ENCODE measurements at regions not wholly inside any gene's neighbourhood (a gene's known extent, or its start where the extent isn't known, plus 50 kb on each side); places are given as distances from the start of the nearest gene placed in this dataset.

DNA sequence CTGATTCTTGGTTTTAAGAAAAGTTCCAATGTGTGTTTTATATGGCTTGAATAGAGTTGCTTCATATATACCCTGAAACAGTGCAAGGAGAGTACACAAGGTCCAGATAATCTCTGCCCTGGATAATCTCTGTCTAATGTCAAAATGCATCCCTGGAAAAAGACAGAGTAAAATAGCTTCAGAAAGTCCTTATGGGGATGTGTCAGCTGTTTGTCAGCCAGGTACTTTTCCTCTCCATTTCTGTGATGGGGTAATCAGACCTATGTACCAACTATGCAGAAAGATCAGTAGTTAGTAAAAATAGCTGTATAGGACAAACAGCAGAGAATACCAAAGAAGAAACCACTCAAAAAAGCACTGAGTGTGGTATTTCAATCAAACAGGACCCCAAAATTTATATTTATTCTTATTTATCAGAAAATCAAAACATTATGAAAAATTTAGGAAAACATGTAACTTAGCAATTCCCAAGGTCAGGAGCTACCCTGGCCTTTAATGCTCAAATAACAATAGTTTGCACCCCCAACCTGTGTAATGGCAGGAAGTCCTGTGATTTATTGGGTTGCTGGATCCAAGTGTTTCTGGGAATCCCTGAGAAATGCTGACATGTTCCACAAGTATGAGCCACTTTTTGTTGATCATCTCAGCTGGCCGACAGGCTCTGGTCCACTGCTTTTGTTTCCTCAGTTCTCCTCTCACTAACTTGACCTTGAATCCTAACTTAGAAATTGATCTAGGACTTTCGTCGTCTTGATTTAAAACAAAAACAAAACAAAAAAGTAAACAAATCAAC lies 69.6 kb downstream of the MDH1 start:
- Mint-ChIP-seq H3K27ac (no peak overlapping the region), H3K9me3 (peaks cover 0 to 4% (median 0%) of the 10 kb centered on the region in 5 donors), H3K4me1 (no peaks in the 10 kb centered on the region), H3K27me3 (peaks cover 6 to 49% of the 10 kb centered on the region in 2 donors), H3K36me3 (no peaks in the 10 kb centered on the region), H3K4me3 (no peak overlapping the region)
- ChIA-PET CTCF (interaction anchor here (1.4 kb wide), 1 partner anchor 12 kb away, joined by 4 read pairs; no protein-coding TSS in a partner anchor), POLR2A (no interaction called here)
- H3K4me1 ChIP-seq (ENCODE audit: insufficient read depth, low read length): no peaks in the 10 kb centered on the region
- H3K4me3 ChIP-seq (ENCODE audit: low read length): no peak overlapping the region
- no peak overlapping the region for H3K27ac ChIP-seq (ENCODE audit: low read depth, low read length)
- no peaks in the 10 kb centered on the region for H3K27me3 ChIP-seq (ENCODE audit: insufficient read depth, low read length, poor library complexity, severe bottlenecking)
- DNase-seq: no peak
- H3K36me3 ChIP-seq (ENCODE audit: insufficient read depth, low read length): no peaks in the 10 kb centered on the region
- no peaks in the 10 kb centered on the region for H3K9me3 ChIP-seq (ENCODE audit: low read length)

DNA sequence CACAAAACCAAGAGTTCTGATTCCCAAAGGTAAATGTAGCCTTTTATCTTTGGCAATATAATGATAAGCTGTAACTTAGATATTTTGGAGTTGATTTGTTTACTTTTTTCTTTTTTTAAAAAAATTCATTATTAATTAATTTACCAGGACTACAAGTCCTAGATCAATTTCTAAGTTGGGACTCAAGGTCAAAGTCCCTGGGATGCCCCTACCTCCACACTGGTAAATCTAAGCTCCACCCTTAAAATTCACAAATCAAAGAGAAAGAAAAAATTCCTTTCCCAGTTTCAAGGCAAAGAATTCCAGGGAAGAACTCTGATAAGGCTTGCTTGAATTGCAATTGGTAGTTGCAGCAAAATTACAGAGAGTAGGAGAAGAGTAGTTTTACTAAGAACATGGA lies 71.3 kb downstream of the MDH1 start:
- no peaks in the 10 kb centered on the region for H3K27me3 ChIP-seq (ENCODE audit: insufficient read depth, low read length, poor library complexity, severe bottlenecking)
- POLR2A ChIA-PET: no interaction called here
- H3K4me1 ChIP-seq (ENCODE audit: insufficient read depth, low read length): no peaks in the 10 kb centered on the region
- peaks cover 6 to 57% of the 10 kb centered on the region in 2 donors for H3K27me3 Mint-ChIP-seq
- no peaks in the 10 kb centered on the region for H3K4me1 Mint-ChIP-seq
- H3K27ac ChIP-seq (ENCODE audit: low read depth, low read length): no peak overlapping the region
- no peaks in the 10 kb centered on the region for H3K9me3 Mint-ChIP-seq
- H3K27ac Mint-ChIP-seq: no peak overlapping the region
- no peaks in the 10 kb centered on the region for H3K9me3 ChIP-seq (ENCODE audit: low read length)
- no peak overlapping the region for H3K4me3 Mint-ChIP-seq
- H3K36me3 ChIP-seq (ENCODE audit: insufficient read depth, low read length): no peaks in the 10 kb centered on the region
- H3K36me3 Mint-ChIP-seq: no peaks in the 10 kb centered on the region
- CTCF ChIA-PET: no interaction called here
- DNase-seq: no peak
- H3K4me3 ChIP-seq (ENCODE audit: low read length): no peak overlapping the region

DNA sequence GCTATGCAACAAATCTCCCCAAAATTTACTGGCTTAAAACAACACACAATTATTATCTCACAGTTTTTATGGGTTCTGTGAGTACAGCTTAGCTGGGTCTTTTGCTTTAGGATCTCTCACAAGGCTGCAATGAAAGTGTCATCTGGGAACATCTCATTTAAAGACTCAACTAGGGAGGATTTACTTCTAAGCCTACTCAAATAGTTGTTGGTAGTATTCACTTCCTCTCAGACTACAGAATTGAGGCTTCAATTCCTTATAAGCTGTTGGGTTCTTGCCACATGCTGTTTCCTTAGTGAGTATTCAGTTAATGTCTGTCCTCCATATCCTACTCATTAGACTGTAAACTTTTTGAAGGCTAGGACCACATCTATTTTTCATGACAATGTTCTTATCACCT lies 72.3 kb downstream of the MDH1 start:
- no peak overlapping the region for H3K27ac Mint-ChIP-seq
- peaks cover 8 to 59% of the 10 kb centered on the region in 2 donors for H3K27me3 Mint-ChIP-seq
- H3K36me3 Mint-ChIP-seq: no peaks in the 10 kb centered on the region
- no peaks in the 10 kb centered on the region for H3K27me3 ChIP-seq (ENCODE audit: insufficient read depth, low read length, poor library complexity, severe bottlenecking)
- ChIA-PET CTCF (no interaction called here), POLR2A (interaction anchor here (0.6 kb wide), 1 partner anchor 30 kb away, joined by 3 read pairs; no protein-coding TSS in a partner anchor)
- no peak overlapping the region for H3K4me3 ChIP-seq (ENCODE audit: low read length)
- no peak overlapping the region for H3K27ac ChIP-seq (ENCODE audit: low read depth, low read length)
- no peak for DNase-seq
- H3K4me1 ChIP-seq (ENCODE audit: insufficient read depth, low read length): no peaks in the 10 kb centered on the region
- H3K9me3 ChIP-seq (ENCODE audit: low read length): no peaks in the 10 kb centered on the region
- no peak overlapping the region for H3K4me3 Mint-ChIP-seq
- H3K36me3 ChIP-seq (ENCODE audit: insufficient read depth, low read length): no peaks in the 10 kb centered on the region
- no peaks in the 10 kb centered on the region for H3K9me3 Mint-ChIP-seq
- H3K4me1 Mint-ChIP-seq: no peaks in the 10 kb centered on the region

DNA sequence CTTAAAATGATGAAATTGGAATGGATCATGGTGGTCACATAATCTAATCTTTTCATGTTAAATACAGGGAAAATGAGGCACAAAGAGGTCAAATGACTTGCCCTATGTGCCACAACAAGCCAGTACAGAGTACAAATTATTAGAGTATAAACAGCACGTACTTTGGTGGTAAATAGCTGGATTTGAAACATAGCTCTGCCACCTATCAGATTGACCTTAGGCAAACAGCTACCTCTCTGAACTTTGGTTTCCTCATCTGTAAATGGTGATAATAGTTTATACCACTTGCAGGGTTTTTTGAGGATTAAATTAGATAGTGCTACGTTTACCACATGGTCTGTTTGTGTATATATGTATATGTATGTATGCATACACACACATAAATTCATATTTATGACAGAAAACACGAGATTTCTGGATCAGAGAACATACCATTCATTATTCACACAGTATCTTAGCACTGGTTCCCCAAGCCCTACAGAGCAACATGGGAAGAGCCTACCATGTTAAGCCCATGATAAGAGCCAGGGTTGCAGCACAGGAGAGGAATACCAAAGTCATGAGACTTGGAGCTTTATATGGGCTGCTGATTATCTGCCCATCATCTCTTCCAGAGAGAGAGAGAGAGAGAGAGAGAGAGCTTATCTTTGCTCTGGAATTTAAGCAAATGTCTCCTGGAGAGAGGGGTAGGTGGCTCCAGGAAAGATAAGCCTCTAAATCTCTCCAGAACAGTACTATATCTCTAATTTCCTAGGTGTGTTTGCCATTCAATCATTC lies 73.5 kb downstream of the MDH1 start:
- ChIA-PET CTCF (no interaction called here), POLR2A (no interaction called here)
- H3K9me3 ChIP-seq (ENCODE audit: low read length): no peaks in the 10 kb centered on the region
- peaks cover 8 to 55% of the 10 kb centered on the region in 2 donors for H3K27me3 Mint-ChIP-seq
- H3K27ac ChIP-seq (ENCODE audit: low read depth, low read length): no peak overlapping the region
- H3K4me1 Mint-ChIP-seq: no peaks in the 10 kb centered on the region
- H3K27ac Mint-ChIP-seq: no peak overlapping the region
- no peak overlapping the region for H3K4me3 Mint-ChIP-seq
- DNase-seq: no peak
- no peaks in the 10 kb centered on the region for H3K36me3 Mint-ChIP-seq
- H3K4me1 ChIP-seq (ENCODE audit: insufficient read depth, low read length): no peaks in the 10 kb centered on the region
- H3K27me3 ChIP-seq (ENCODE audit: insufficient read depth, low read length, poor library complexity, severe bottlenecking): no peaks in the 10 kb centered on the region
- H3K4me3 ChIP-seq (ENCODE audit: low read length): no peak overlapping the region
- H3K36me3 ChIP-seq (ENCODE audit: insufficient read depth, low read length): no peaks in the 10 kb centered on the region
- H3K9me3 Mint-ChIP-seq: no peaks in the 10 kb centered on the region

DNA sequence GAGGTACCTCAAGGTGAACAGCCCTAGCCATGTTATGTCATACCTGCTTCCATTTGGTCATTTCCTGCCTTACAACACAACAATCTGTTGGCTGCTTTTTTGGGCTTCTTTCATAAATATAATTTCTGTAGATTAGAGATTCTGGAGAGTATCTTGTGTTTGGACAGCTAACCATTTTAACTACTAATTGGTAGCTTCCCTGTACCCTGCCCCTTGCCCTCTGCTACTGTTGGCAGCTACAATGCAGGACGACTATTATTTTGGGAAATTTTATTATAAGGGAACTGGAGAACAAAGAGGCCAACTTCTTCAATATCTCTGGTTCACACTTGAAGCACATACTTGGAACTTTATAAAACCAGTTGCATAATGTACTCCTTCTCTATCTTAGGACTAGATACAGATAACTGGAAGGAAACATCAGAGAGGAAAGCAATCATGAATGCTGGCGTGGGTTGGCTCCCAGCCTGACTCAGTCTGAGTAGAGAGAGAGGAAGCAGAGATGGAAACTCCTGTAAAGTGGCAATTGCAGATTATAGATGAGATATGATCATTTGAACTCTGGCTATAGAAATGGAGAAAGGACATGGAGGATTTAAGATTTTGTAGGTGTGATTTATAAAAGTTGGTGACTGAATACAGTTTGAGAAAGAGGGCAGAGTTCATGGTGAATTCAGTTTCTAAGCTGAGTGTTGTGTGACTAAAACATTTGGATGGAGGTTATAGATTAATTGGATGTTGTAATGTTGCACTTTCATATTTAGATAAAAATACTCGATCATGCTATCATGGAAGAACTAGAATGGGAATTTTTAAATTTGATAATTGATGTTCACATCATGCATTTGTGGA lies 74.5 kb downstream of the MDH1 start:
- Mint-ChIP-seq H3K27ac (no peak overlapping the region), H3K4me1 (no peaks in the 10 kb centered on the region), H3K9me3 (no peaks in the 10 kb centered on the region), H3K36me3 (no peaks in the 10 kb centered on the region), H3K27me3 (peaks cover 8 to 50% of the 10 kb centered on the region in 2 donors), H3K4me3 (no peak overlapping the region)
- H3K36me3 ChIP-seq (ENCODE audit: insufficient read depth, low read length): no peaks in the 10 kb centered on the region
- no peak overlapping the region for H3K4me3 ChIP-seq (ENCODE audit: low read length)
- ChIA-PET CTCF (no interaction called here), POLR2A (no interaction called here)
- no peak for DNase-seq
- H3K27me3 ChIP-seq (ENCODE audit: insufficient read depth, low read length, poor library complexity, severe bottlenecking): no peaks in the 10 kb centered on the region
- H3K9me3 ChIP-seq (ENCODE audit: low read length): no peaks in the 10 kb centered on the region
- H3K4me1 ChIP-seq (ENCODE audit: insufficient read depth, low read length): no peaks in the 10 kb centered on the region
- no peak overlapping the region for H3K27ac ChIP-seq (ENCODE audit: low read depth, low read length)

DNA sequence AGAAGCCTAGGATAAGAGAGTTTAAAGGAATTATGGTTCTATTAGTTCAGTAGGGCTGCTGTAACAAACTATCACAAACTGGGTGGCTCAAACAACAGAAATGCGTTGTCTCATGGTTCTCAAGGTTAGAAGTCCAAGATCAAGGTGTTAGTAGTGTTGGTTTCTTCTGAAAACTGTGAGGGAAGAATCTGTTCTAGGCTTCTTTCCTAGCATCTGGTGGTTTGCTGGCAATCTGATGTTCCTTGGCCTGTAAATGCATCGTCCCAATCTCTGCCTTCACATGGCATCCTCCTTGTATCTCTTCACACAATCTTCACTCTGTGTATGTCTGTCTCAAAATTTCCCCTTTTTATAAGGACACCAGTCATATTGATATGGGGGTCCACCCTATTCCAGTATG lies 76.3 kb downstream of the MDH1 start:
- Histone ChIP-seq H3K36me3 (ENCODE audit: insufficient read depth, low read length) (no peaks in the 10 kb centered on the region), H3K27me3 (ENCODE audit: insufficient read depth, low read length, poor library complexity, severe bottlenecking) (no peaks in the 10 kb centered on the region), H3K27ac (ENCODE audit: low read depth, low read length) (no peak overlapping the region), H3K4me1 (ENCODE audit: insufficient read depth, low read length) (no peaks in the 10 kb centered on the region), H3K9me3 (ENCODE audit: low read length) (no peaks in the 10 kb centered on the region), H3K4me3 (ENCODE audit: low read length) (no peak overlapping the region)
- Mint-ChIP-seq H3K9me3 (no peaks in the 10 kb centered on the region), H3K4me1 (no peaks in the 10 kb centered on the region), H3K36me3 (no peaks in the 10 kb centered on the region), H3K4me3 (no peak overlapping the region), H3K27ac (no peak overlapping the region), H3K27me3 (peaks cover 14 to 50% of the 10 kb centered on the region in 2 donors)
- POLR2A ChIA-PET: no interaction called here
- no peak for DNase-seq
- CTCF ChIA-PET: no interaction called here

DNA sequence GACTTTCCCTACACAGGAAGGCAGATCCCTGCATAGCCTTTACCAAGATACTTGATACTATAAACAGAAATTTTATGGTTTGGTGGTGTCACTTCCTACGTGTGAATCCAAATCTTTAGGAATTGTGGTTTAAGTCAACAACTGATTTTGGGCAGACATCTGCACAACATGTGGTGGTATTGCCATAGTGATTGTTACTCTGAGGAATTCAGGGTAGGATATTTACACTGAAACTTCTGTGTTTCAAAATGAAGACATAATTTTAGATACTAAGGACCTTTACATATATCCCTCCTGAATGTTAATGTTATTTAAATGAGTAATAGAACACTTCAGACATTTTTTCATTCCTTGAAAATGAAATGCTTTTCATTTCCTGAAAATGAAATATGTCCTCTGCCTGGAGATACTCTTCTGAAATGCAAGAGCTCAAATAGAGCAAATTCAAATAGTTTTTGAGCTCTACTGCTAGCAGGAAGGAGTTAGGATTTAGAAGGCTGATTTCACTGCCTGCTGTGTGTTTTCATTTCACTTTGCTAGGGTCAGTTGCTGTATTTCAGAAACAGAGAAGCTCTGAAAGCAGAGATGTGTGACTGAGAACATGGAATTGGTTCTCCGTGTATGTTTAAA lies 77.2 kb downstream of the MDH1 start:
- H3K9me3 Mint-ChIP-seq: no peaks in the 10 kb centered on the region
- ChIA-PET POLR2A (no interaction called here), CTCF (no interaction called here)
- Histone ChIP-seq H3K9me3 (ENCODE audit: low read length) (no peaks in the 10 kb centered on the region), H3K36me3 (ENCODE audit: insufficient read depth, low read length) (no peaks in the 10 kb centered on the region), H3K27ac (ENCODE audit: low read depth, low read length) (no peak overlapping the region), H3K27me3 (ENCODE audit: insufficient read depth, low read length, poor library complexity, severe bottlenecking) (no peaks in the 10 kb centered on the region), H3K4me3 (ENCODE audit: low read length) (no peak overlapping the region), H3K4me1 (ENCODE audit: insufficient read depth, low read length) (no peaks in the 10 kb centered on the region)
- H3K36me3 Mint-ChIP-seq: peaks cover 0 to 1% (median 0%) of the 10 kb centered on the region in 3 donors
- H3K27ac Mint-ChIP-seq: no peak overlapping the region
- no peak for DNase-seq
- H3K4me1 Mint-ChIP-seq: no peaks in the 10 kb centered on the region
- no peak overlapping the region for H3K4me3 Mint-ChIP-seq
- peaks cover 14 to 55% of the 10 kb centered on the region in 2 donors for H3K27me3 Mint-ChIP-seq
